Astrocyte of the spinal cord (primary cell): ENCODE measurements at regions not wholly inside any gene's neighbourhood (a gene's known extent, or its start where the extent isn't known, plus 50 kb on each side); places are given as distances from the start of the nearest gene placed in this dataset.

Experiments
- DNase-seq: peaks from one replicate; pipeline ENCODE4 v3.0.0; 2011; ENCODE audit warnings: low read depth, low spot score
- H3K4me3 ChIP-seq: 2 replicates; pipeline ENCODE4 v1.5.1; 2011; ENCODE audit warnings: low read depth, mild to moderate bottlenecking, low read length, moderate library complexity
- in situ Hi-C: cut with HindIII; loops from 2 replicates; pipeline ENCODE4 v1.10.0; 2017; ENCODE audit warnings: low sequenced_read_pairs
- TF ChIP-seq, protein P1 (sequence below): IDR thresholded peaks from 2 replicates; pipeline ENCODE4 v1.5.1; 2012; ENCODE audit warnings: low read depth, mild to moderate bottlenecking, low read length, inconsistent platforms

DNA sequence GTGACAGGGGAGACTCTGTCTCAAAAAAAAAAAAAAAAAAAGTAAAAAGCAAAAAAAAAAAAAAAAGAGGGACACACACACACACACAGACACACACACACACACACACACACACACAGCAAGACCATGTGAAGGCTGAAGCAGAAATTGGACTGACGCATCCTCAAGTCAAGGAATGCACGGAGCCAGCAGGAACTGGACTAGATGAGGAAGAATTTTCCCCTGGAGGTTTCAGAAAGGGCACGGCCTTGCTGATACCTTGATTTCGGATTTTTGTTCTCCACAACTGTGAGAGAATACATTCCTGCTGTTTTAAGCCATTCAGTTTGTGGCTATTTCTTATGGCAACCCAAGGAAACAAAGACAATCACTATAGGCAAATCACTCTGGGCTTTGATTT lies 176.9 kb upstream of the SALL4 start:
- no peak overlapping the region for H3K4me3 ChIP-seq
- in situ Hi-C loops: no loop called here
- no peak for DNase-seq
- TF ChIP-seq, protein P1, sequence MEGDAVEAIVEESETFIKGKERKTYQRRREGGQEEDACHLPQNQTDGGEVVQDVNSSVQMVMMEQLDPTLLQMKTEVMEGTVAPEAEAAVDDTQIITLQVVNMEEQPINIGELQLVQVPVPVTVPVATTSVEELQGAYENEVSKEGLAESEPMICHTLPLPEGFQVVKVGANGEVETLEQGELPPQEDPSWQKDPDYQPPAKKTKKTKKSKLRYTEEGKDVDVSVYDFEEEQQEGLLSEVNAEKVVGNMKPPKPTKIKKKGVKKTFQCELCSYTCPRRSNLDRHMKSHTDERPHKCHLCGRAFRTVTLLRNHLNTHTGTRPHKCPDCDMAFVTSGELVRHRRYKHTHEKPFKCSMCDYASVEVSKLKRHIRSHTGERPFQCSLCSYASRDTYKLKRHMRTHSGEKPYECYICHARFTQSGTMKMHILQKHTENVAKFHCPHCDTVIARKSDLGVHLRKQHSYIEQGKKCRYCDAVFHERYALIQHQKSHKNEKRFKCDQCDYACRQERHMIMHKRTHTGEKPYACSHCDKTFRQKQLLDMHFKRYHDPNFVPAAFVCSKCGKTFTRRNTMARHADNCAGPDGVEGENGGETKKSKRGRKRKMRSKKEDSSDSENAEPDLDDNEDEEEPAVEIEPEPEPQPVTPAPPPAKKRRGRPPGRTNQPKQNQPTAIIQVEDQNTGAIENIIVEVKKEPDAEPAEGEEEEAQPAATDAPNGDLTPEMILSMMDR: no peak

DNA sequence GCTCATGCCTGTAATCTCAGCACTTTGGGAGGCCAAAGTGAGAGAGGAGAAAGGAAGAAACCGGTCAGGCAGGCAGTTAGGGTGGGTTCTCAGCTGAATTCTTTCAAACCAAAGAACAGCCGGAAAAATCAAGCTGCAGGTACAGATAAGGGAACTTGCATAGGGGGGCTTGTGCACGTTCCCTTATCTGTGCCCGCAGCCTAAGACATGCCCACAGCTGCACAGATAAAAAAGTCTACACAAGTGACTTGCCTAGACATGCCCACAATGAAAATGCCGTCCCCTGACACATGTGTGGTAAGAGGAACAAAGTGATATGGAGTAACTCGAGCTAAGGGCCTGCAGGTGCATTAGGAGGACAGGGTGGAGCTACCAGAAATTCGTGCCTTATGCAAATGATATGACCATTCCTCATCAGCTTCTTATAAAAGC lies 175.8 kb upstream of the SALL4 start:
- no peak for DNase-seq
- TF ChIP-seq, protein P1: no peak
- in situ Hi-C loops: no loop called here
- H3K4me3 ChIP-seq: no peak overlapping the region

DNA sequence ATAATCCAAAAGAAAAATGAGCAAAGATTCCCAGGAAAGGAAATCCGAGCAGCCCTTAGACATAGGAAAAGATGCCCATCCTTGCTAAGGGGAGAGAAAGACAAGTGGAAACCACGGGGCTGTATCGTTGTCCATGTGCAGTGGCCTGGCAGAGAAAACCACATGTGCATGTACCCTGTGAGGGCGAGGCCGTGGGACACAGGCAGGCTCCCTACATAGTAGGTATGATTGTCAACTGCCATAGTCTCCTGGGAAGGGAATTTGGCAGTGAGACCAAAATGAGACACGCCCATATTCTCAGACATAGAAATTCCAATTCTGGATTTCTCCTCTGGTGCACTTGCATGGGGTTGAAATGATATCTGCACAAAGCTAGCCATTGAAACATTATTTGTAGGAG lies 169.7 kb upstream of the SALL4 start:
- in situ Hi-C loops: no loop called here
- TF ChIP-seq, protein P1: no peak
- no peak for DNase-seq
- no peak overlapping the region for H3K4me3 ChIP-seq

DNA sequence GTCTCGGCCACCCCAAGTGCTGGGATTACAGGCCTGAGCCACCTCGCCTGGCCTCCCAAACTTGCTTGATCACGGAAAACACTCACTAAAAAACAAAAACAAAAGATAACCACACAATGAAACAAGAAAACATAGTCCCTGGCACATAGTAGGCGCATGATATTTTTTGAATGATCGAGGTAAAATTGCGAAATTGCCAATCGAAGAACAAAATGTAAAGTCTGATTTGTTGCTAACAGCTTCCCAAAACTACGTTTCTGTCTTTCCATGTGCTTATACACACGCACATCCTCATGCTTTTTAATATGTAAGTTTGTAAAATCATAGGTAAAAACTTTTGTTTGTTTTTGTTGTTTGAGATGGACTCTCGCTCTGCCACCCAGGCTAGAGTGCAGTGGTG lies 168.5 kb upstream of the SALL4 start:
- TF ChIP-seq, protein P1: no peak
- no peak overlapping the region for H3K4me3 ChIP-seq
- no peak for DNase-seq
- in situ Hi-C loops: no loop called here

DNA sequence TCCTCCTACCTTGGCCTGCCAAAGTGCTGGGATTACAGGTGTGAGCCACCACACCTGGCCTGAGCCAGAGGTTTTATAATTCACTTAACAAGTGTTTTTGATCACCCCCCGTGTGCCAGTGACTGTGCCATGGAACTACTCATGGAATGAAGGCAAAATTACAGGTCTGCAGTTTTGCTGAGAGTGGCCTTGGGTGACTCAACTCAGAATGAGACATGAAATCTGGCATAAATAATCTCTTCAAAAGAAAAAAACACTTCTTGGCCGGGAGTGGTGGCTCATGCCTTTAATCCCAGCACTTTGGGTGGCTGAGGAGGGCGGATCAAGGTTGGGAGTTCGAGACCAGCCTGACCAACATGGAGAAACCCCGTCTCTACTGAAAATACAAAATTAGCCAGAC lies 166.9 kb upstream of the SALL4 start:
- no peak for DNase-seq
- H3K4me3 ChIP-seq: no peak overlapping the region
- in situ Hi-C loops: no loop called here
- TF ChIP-seq, protein P1: no peak

DNA sequence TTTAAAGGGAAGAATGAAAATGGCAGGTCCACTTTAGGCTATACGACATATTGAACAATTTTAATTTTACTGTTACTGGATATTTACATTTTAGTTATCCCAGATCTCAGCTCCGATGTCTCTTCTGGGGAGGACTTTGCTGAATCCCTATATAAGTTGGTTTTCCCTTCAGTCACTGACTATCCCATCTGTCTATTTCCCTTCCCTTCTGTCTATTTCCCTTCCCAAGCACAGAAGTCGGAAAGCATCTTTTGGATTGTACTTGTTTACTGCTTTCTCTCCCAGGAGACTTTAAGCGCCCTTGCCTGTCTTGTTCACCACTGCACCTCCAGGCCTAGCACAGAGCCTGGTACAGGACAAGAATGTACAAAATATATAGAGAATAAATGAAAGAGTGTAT lies 165.8 kb upstream of the SALL4 start:
- TF ChIP-seq, protein P1: no peak
- H3K4me3 ChIP-seq: no peak overlapping the region
- in situ Hi-C loops: no loop called here
- DNase-seq: no peak

DNA sequence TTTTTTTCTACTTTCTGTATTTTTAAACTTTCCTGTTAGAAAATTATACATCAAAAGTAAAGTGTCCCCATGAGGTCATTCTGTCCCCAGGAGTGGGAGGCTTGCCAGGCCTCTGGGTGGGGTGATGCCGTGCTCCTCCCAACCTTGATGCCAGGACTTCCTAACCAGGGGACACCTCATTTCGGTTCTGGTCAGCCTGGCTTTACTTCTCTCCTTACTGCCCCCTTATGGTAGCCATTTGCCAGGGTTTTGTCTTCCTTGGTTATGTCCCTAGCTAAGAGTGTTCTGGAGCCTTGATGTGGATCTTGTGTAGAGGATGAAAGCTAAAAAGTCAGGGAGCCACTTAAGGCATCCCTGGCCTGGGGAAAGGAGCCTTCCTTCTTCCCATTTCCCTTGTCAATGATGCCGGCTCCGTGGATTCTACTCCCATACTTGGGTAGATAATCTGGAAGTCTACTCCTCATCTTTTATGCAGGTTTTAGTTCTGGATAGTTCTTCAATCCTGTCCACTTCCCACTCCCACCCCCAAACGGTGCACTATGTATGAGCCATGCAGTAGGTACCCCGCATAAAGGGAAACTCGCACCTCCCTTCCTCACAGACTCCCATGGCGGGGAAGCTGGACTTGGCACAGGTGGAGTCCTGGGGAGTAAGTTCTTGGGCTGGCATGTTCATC lies 164.1 kb upstream of the SALL4 start:
- peak; percentile 67 for DNase-seq
- no peak overlapping the region for H3K4me3 ChIP-seq
- TF ChIP-seq, protein P1: peak; percentile 84
- in situ Hi-C loops: no loop called here
